SK-N-SH treated with all-trans-retinoic acid at 6 μM for 48 hours (cell line): ENCODE measurements at regions not wholly inside any gene's neighbourhood (a gene's known extent, or its start where the extent isn't known, plus 50 kb on each side); places are given as distances from the start of the nearest gene placed in this dataset.

ENCODE experiments used
- ATAC-seq: fragments of 200-7000 bp; cut with Tn5 transposase; 3 replicates; pipeline ENCODE4 v1.9.1; 2020; ENCODE audit warnings: mild to moderate bottlenecking, moderate library complexity
- ARNTL ChIP-seq: fragments of 450-650 bp; formaldehyde crosslinking; IDR thresholded peaks from 2 replicates; pipeline ENCODE4 v1.5.0; 2020; ENCODE audit warnings: low read depth, mild to moderate bottlenecking, moderate library complexity, borderline replicate concordance
- BACH2 ChIP-seq: fragments of 250-450 bp; sonication (Bioruptor Pico); IDR thresholded peaks from 2 replicates; pipeline ENCODE4 v1.9.0; 2021; ENCODE audit warnings: mild to moderate bottlenecking, borderline replicate concordance
- CREB5 ChIP-seq: fragments of 250-450 bp; sonication (Bioruptor Pico); IDR thresholded peaks from 2 replicates; pipeline ENCODE4 v1.5.1; 2020; ENCODE audit warnings: low read depth, mild to moderate bottlenecking, moderate library complexity
- CSDC2 ChIP-seq: fragments of 250-450 bp; sonication (Bioruptor Pico); IDR thresholded peaks from 2 replicates; pipeline ENCODE4 v1.5.0; 2020; ENCODE audit warnings: mild to moderate bottlenecking, moderate library complexity
- ESRRG ChIP-seq: fragments of 250-450 bp; sonication (Bioruptor Pico); IDR thresholded peaks from 2 replicates; pipeline ENCODE4 v1.6.1; 2021; ENCODE audit warnings: mild to moderate bottlenecking
- GLIS3 ChIP-seq: fragments of 250-450 bp; sonication (Bioruptor Pico); IDR thresholded peaks from 2 replicates; pipeline ENCODE4 v1.5.0; 2020; ENCODE audit warnings: mild to moderate bottlenecking, moderate library complexity
- ISL1 ChIP-seq: fragments of 250-450 bp; sonication (Bioruptor Pico); IDR thresholded peaks from 2 replicates; pipeline ENCODE4 v2.1.2; 2022; ENCODE audit warnings: mild to moderate bottlenecking, moderate library complexity
- OSR1 ChIP-seq: fragments of 250-450 bp; sonication (Bioruptor Pico); IDR thresholded peaks from 2 replicates; pipeline ENCODE4 v1.8.0; 2022; ENCODE audit warnings: moderate library complexity, mild to moderate bottlenecking, inconsistent platforms
- POU6F1 ChIP-seq: fragments of 250-450 bp; sonication (Bioruptor Pico); IDR thresholded peaks from 2 replicates; pipeline ENCODE4 v1.8.0; 2021; ENCODE audit warnings: low read depth, mild to moderate bottlenecking, moderate library complexity, borderline replicate concordance
- PPARA ChIP-seq: fragments of 250-450 bp; sonication (Bioruptor Pico); IDR thresholded peaks from 2 replicates; pipeline ENCODE4 v1.5.0; 2020; ENCODE audit warnings: mild to moderate bottlenecking, borderline replicate concordance
- RARB ChIP-seq: fragments of 250-450 bp; sonication (Bioruptor Pico); IDR thresholded peaks from 2 replicates; pipeline ENCODE4 v1.8.0; 2021; ENCODE audit warnings: mild to moderate bottlenecking, moderate library complexity
- TCF4 ChIP-seq: fragments of 250-450 bp; sonication (Bioruptor Pico); IDR thresholded peaks from 2 replicates; pipeline ENCODE4 v1.8.0; 2021; ENCODE audit warnings: mild to moderate bottlenecking, moderate library complexity, borderline replicate concordance
- TOX ChIP-seq: fragments of 250-450 bp; sonication (Bioruptor Pico); IDR thresholded peaks from 2 replicates; pipeline ENCODE4 v1.8.0; 2021; ENCODE audit warnings: mild to moderate bottlenecking, moderate library complexity, borderline replicate concordance
- TSHZ2 ChIP-seq: fragments of 250-450 bp; sonication (Bioruptor Pico); IDR thresholded peaks from 2 replicates; pipeline ENCODE4 v1.5.0; 2020; ENCODE audit warnings: mild to moderate bottlenecking, moderate library complexity
- ZC3H10 ChIP-seq: fragments of 250-450 bp; sonication (Bioruptor Pico); IDR thresholded peaks from 2 replicates; pipeline ENCODE4 v1.5.1; 2021; ENCODE audit warnings: mild to moderate bottlenecking, moderate library complexity
- ZFP3 ChIP-seq: fragments of 250-450 bp; sonication (Bioruptor Pico); IDR thresholded peaks from 2 replicates; pipeline ENCODE4 v1.5.0; 2020; ENCODE audit warnings: mild to moderate bottlenecking, moderate library complexity
- ZFP30 ChIP-seq: fragments of 450-650 bp; formaldehyde crosslinking; IDR thresholded peaks from 2 replicates; pipeline ENCODE4 v1.5.0; 2022; ENCODE audit warnings: mild to moderate bottlenecking, moderate library complexity
- ZNF565 ChIP-seq: fragments of 450-650 bp; formaldehyde crosslinking; conservative IDR thresholded peaks from 2 replicates; pipeline ENCODE4 v1.5.0; 2020; ENCODE audit warnings: low read depth, mild to moderate bottlenecking, moderate library complexity
- ZNF70 ChIP-seq: fragments of 450-650 bp; formaldehyde crosslinking; IDR thresholded peaks from 2 replicates; pipeline ENCODE4 v1.5.0; 2020; ENCODE audit warnings: mild to moderate bottlenecking, moderate library complexity
- ZNF8 ChIP-seq: fragments of 450-650 bp; formaldehyde crosslinking; IDR thresholded peaks from 2 replicates; pipeline ENCODE4 v1.5.0; 2020; ENCODE audit warnings: mild to moderate bottlenecking, moderate library complexity
- TF ChIP-seq, protein P1 (sequence below): fragments of 250-450 bp; sonication (Bioruptor Pico); IDR thresholded peaks from 2 replicates; pipeline ENCODE4 v1.5.1; 2021; ENCODE audit warnings: mild to moderate bottlenecking, moderate library complexity
- TF ChIP-seq, protein P2 (sequence below): fragments of 250-450 bp; sonication (Bioruptor Pico); IDR thresholded peaks from 2 replicates; pipeline ENCODE4 v1.8.0; 2020; ENCODE audit warnings: mild to moderate bottlenecking, moderate library complexity, borderline replicate concordance

GRCh38 chr14:80414080-80414479, 202.8 kb upstream of the DIO2 start:
- ATAC-seq, result no peak
- no peak for TF ChIP-seq ZC3H10 (CRISPR knock-in tag)
- no peak for TF ChIP-seq ZFP30 (CRISPR knock-in tag)
- no peak for TF ChIP-seq ZNF565 (CRISPR knock-in tag)
- TF ChIP-seq ESRRG (CRISPR knock-in tag), result no peak
- no peak for TF ChIP-seq ZNF70 (CRISPR knock-in tag)
- no peak for TF ChIP-seq BACH2 (CRISPR knock-in tag)
- TF ChIP-seq GLIS3 (CRISPR knock-in tag), result no peak
- no peak for TF ChIP-seq CSDC2 (CRISPR knock-in tag)
- no peak for TF ChIP-seq ARNTL (CRISPR knock-in tag)
- TF ChIP-seq, protein P1, sequence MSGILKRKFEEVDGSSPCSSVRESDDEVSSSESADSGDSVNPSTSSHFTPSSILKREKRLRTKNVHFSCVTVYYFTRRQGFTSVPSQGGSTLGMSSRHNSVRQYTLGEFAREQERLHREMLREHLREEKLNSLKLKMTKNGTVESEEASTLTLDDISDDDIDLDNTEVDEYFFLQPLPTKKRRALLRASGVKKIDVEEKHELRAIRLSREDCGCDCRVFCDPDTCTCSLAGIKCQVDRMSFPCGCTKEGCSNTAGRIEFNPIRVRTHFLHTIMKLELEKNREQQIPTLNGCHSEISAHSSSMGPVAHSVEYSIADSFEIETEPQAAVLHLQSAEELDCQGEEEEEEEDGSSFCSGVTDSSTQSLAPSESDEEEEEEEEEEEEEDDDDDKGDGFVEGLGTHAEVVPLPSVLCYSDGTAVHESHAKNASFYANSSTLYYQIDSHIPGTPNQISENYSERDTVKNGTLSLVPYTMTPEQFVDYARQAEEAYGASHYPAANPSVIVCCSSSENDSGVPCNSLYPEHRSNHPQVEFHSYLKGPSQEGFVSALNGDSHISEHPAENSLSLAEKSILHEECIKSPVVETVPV (CRISPR knock-in tag), result no peak
- TF ChIP-seq TOX, result no peak
- no peak for TF ChIP-seq TCF4 (CRISPR knock-in tag)
- no peak for TF ChIP-seq ZNF8
- no peak for TF ChIP-seq OSR1
- no peak for TF ChIP-seq POU6F1 (CRISPR knock-in tag)
- TF ChIP-seq ISL1, result no peak
- TF ChIP-seq TSHZ2, result no peak
- TF ChIP-seq, protein P2, sequence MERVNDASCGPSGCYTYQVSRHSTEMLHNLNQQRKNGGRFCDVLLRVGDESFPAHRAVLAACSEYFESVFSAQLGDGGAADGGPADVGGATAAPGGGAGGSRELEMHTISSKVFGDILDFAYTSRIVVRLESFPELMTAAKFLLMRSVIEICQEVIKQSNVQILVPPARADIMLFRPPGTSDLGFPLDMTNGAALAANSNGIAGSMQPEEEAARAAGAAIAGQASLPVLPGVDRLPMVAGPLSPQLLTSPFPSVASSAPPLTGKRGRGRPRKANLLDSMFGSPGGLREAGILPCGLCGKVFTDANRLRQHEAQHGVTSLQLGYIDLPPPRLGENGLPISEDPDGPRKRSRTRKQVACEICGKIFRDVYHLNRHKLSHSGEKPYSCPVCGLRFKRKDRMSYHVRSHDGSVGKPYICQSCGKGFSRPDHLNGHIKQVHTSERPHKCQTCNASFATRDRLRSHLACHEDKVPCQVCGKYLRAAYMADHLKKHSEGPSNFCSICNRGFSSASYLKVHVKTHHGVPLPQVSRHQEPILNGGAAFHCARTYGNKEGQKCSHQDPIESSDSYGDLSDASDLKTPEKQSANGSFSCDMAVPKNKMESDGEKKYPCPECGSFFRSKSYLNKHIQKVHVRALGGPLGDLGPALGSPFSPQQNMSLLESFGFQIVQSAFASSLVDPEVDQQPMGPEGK, result no peak
- no peak for TF ChIP-seq PPARA (CRISPR knock-in tag)

DNA sequence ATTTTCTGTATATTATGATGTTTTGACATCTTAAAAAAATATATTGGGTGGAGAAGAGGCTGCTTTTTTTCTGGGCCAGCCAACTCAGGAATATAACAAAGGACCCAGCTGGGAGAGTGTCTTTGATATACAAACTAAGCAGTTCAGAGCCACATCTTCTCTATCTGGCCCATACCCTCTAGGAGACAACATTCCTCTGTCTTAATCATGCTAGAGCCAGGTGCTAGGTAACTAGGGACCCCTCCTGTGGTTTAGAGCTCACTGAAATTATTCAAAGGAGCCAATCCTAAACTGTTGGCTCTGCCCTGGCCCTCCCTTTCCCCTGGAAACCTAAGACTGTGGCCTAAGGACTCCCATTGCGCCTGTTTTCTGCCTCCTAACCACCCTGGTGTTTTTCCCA, 193.1 kb upstream of the DIO2 start:
- TF ChIP-seq ZNF8 (no peak), TOX (no peak), TCF4 (CRISPR knock-in tag) (no peak), ISL1 (no peak), ZNF70 (CRISPR knock-in tag) (no peak), PPARA (CRISPR knock-in tag) (no peak), GLIS3 (CRISPR knock-in tag) (no peak), BACH2 (CRISPR knock-in tag) (no peak), RARB (CRISPR knock-in tag) (no peak), POU6F1 (CRISPR knock-in tag) (no peak), CREB5 (CRISPR knock-in tag) (no peak), ZNF565 (CRISPR knock-in tag) (no peak), OSR1 (no peak), ZFP30 (CRISPR knock-in tag) (no peak), ZC3H10 (CRISPR knock-in tag) (no peak), ZFP3 (CRISPR knock-in tag) (no peak), ESRRG (CRISPR knock-in tag) (no peak)
- TF ChIP-seq, protein P1 (CRISPR knock-in tag), result no peak
- TF ChIP-seq, protein P2, result no peak
- ATAC-seq, result no peak
